ENCODE measurements at regions not wholly inside any gene's neighbourhood (a gene's known extent, or its start where the extent isn't known, plus 50 kb on each side); places are given as distances from the start of the nearest gene placed in this dataset.

DNA sequence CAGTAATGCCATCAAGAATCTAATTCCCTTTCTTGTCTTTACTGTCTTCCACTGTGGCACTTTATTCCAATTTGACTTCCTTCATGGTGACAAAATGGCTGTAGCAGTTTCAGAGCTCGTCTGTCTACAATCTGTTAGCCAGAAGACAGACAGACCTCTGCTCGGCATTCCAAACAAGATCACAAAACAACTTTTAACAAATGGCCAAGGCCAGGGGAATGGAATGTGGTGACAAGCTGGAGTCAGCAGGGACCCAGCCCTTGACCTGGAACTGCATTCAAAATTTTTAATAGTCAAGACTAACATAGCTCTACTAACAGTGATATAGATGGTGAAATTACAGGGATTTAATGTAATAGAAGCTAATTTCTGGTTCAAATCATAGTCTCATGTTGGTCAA is 637.2 kb downstream of the ETS1 start:
- no peak for TF ChIP-seq EZH2 (IDR thresholded peaks at IDR 0.05; ENCODE audit: borderline replicate concordance, insufficient read depth, low read length, poor library complexity, severe bottlenecking)
- no peak for TF ChIP-seq SMC3 (conservative IDR thresholded peaks at IDR 0.05; ENCODE audit: poor library complexity)
- no peak for TF ChIP-seq CTCF (IDR thresholded peaks at IDR 0.05; ENCODE audit: poor library complexity, severe bottlenecking)
- no peak for TF ChIP-seq POLR2AphosphoS5 (IDR thresholded peaks at IDR 0.05)
